Mesenchymal stem cell (in vitro differentiated cells and primary cell): ENCODE measurements at regions not wholly inside any gene's neighbourhood (a gene's known extent, or its start where the extent isn't known, plus 50 kb on each side); places are given as distances from the start of the nearest gene placed in this dataset.

Experiments used
- DNase-seq: peaks from one replicate; pipeline ENCODE4 v3.0.0-alpha.2; 2013
- H2AFZ ChIP-seq: one replicate; pipeline ENCODE4 v1.6.1; 2013; ENCODE audit warnings: low read depth, mild to moderate bottlenecking, control low read depth, inconsistent platforms, low read length, moderate library complexity
- H2AK5ac ChIP-seq: 2 replicates; pipeline ENCODE4 v1.6.1; 2013; ENCODE audit warnings: low read length, moderate library complexity, mild to moderate bottlenecking, inconsistent platforms; ENCODE audit not compliant: severe bottlenecking
- H2BK120ac ChIP-seq: one replicate; pipeline ENCODE4 v1.6.1; 2013; ENCODE audit warnings: low read depth, mild to moderate bottlenecking, inconsistent platforms, low read length, moderate library complexity
- H2BK12ac ChIP-seq, 2 experiments: one replicate each; pipeline ENCODE4 v1.6.1; 2013; ENCODE audit warnings: inconsistent platforms in 2 of 2, low read length in 2 of 2, mild to moderate bottlenecking in 2 of 2, moderate library complexity in 2 of 2, control low read depth in 1 of 2
- H2BK15ac ChIP-seq: one replicate; pipeline ENCODE4 v1.6.1; 2013; ENCODE audit warnings: mild to moderate bottlenecking, low read depth, inconsistent platforms; ENCODE audit not compliant: poor library complexity, severe bottlenecking
- H2BK5ac ChIP-seq: 2 replicates; pipeline ENCODE4 v1.6.1; 2013; ENCODE audit warnings: low read depth, mild to moderate bottlenecking, low read length, control low read depth, inconsistent platforms; ENCODE audit not compliant: poor library complexity, severe bottlenecking
- H3K14ac ChIP-seq, 2 experiments: one replicate each; pipeline ENCODE4 v1.6.1; 2013; ENCODE audit warnings: inconsistent platforms in 2 of 2, low read length in 2 of 2, control low read depth in 1 of 2, mild to moderate bottlenecking in 1 of 2, moderate library complexity in 1 of 2
- H3K18ac ChIP-seq, 2 experiments: one replicate each; pipeline ENCODE4 v1.6.1; 2013; ENCODE audit warnings: inconsistent platforms in 2 of 2, low read length in 2 of 2, control low read depth in 1 of 2, low read depth in 1 of 2, mild to moderate bottlenecking in 1 of 2
- H3K23ac ChIP-seq, 2 experiments: one replicate each; pipeline ENCODE4 v1.6.1; 2013; ENCODE audit warnings: inconsistent platforms in 2 of 2, low read length in 2 of 2, mild to moderate bottlenecking in 2 of 2, moderate library complexity in 2 of 2, control low read depth in 1 of 2
- H3K27ac ChIP-seq: 2 replicates; pipeline ENCODE4 v1.5.1; 2013; ENCODE audit warnings: mild to moderate bottlenecking, moderate library complexity, low read length, control low read depth, inconsistent platforms; ENCODE audit not compliant: poor library complexity, severe bottlenecking
- H3K27me3 ChIP-seq, 2 experiments: 2 replicates each; pipeline versions ENCODE4 v1.6.1 to v1.7.0; 2013; ENCODE audit warnings: low read length in 2 of 2, mild to moderate bottlenecking in 2 of 2, moderate library complexity in 2 of 2, control low read depth in 1 of 2, inconsistent platforms in 1 of 2; ENCODE audit not compliant: control insufficient read depth in 1 of 2, insufficient read depth in 1 of 2
- H3K36me3 ChIP-seq, 2 experiments: 2 replicates each; pipeline versions ENCODE4 v1.6.1 to v1.7.0; 2013; ENCODE audit warnings: low read length in 2 of 2, control low read depth in 1 of 2, inconsistent platforms in 1 of 2, low read depth in 1 of 2, mild to moderate bottlenecking in 1 of 2; ENCODE audit not compliant: insufficient read depth in 2 of 2, control insufficient read depth in 1 of 2
- H3K4ac ChIP-seq, 2 experiments: one replicate each; pipeline ENCODE4 v1.6.1; 2013; ENCODE audit warnings: inconsistent platforms in 2 of 2, low read length in 2 of 2, mild to moderate bottlenecking in 2 of 2, moderate library complexity in 2 of 2, control low read depth in 1 of 2, low read depth in 1 of 2
- H3K4me1 ChIP-seq: 2 replicates; pipeline ENCODE4 v1.6.1; 2013; ENCODE audit warnings: low read depth, low read length, control low read depth; ENCODE audit not compliant: control insufficient read depth, insufficient read depth
- H3K4me2 ChIP-seq: 2 replicates; pipeline ENCODE4 v1.6.1; 2013; ENCODE audit warnings: low read length, mild to moderate bottlenecking, inconsistent platforms; ENCODE audit not compliant: poor library complexity, severe bottlenecking
- H3K4me3 ChIP-seq, 2 experiments: 2 replicates each; pipeline versions ENCODE4 v1.5.1 to v1.7.0; 2013; ENCODE audit warnings: low read length in 2 of 2, mild to moderate bottlenecking in 2 of 2, control low read depth in 1 of 2, low read depth in 1 of 2; ENCODE audit not compliant: insufficient read depth in 1 of 2
- H3K79me1 ChIP-seq: replicated peaks from 2 replicates; pipeline ENCODE4 v1.6.1; 2013; ENCODE audit warnings: mild to moderate bottlenecking, control low read depth, low read length, inconsistent platforms; ENCODE audit not compliant: poor library complexity, severe bottlenecking
- H3K9ac ChIP-seq: 2 replicates; pipeline ENCODE4 v1.7.0; 2013; ENCODE audit warnings: mild to moderate bottlenecking, low read length, moderate library complexity
- H3K9me3 ChIP-seq: 2 replicates; pipeline ENCODE4 v1.7.0; 2013; ENCODE audit warnings: mild to moderate bottlenecking, low read length; ENCODE audit not compliant: control insufficient read depth
- H4K8ac ChIP-seq: one replicate; pipeline ENCODE4 v1.6.1; 2013; ENCODE audit warnings: inconsistent platforms, mild to moderate bottlenecking, low read length, moderate library complexity
- H4K91ac ChIP-seq: one replicate; pipeline ENCODE4 v1.6.1; 2013; ENCODE audit warnings: mild to moderate bottlenecking, low read length, inconsistent platforms
- WGBS: methylation state at CpG from one replicate; pipeline ENCODE4 v1.1.7; 2013; ENCODE audit warnings: mixed read lengths; 5-methylcytosine and 5-hydroxymethylcytosine counted together

GRCh38 chr14:45434221-45434620 lies 181.2 kb upstream of the MIS18BP1 start:
- no peak overlapping the region for H3K4ac ChIP-seq
- H2BK12ac ChIP-seq, result no peak overlapping the region
- H3K27me3 ChIP-seq, result no peaks in the 10 kb centered on the region
- H3K4me2 ChIP-seq, result no peak overlapping the region
- DNase-seq, result no peak
- H2AK5ac ChIP-seq, result no peak overlapping the region
- H2BK5ac ChIP-seq, result no peak overlapping the region
- no peak overlapping the region for H3K14ac ChIP-seq
- H3K79me1 ChIP-seq, result no peaks in the 10 kb centered on the region
- no peak overlapping the region for H3K18ac ChIP-seq
- H4K91ac ChIP-seq, result no peak overlapping the region
- H2BK15ac ChIP-seq, result no peak overlapping the region
- H3K4me3 ChIP-seq, result no peak overlapping the region
- H2BK120ac ChIP-seq, result no peak overlapping the region
- no peaks in the 10 kb centered on the region for H3K9me3 ChIP-seq
- no peak overlapping the region for H3K9ac ChIP-seq
- WGBS, result 50% methylated on average over 1 of the region's 1 CpG
- no peak overlapping the region for H4K8ac ChIP-seq
- no peaks in the 10 kb centered on the region for H3K36me3 ChIP-seq
- no peak overlapping the region for H3K27ac ChIP-seq
- no peak overlapping the region for H2AFZ ChIP-seq
- no peak overlapping the region for H3K23ac ChIP-seq
- H3K4me1 ChIP-seq, result no peaks in the 10 kb centered on the region

GRCh38 chr14:45426685-45427282 lies 173.8 kb upstream of the MIS18BP1 start:
- Histone ChIP-seq H4K8ac (no peak overlapping the region), H2BK12ac (no peak overlapping the region), H2AFZ (no peak overlapping the region), H3K79me1 (no peaks in the 10 kb centered on the region), H3K9me3 (no peaks in the 10 kb centered on the region), H2AK5ac (no peak overlapping the region), H3K4ac (no peak overlapping the region), H3K27me3 (no peaks in the 10 kb centered on the region), H4K91ac (no peak overlapping the region), H3K27ac (no peak overlapping the region), H3K4me3 (no peak overlapping the region), H3K9ac (no peak overlapping the region), H3K14ac (no peak overlapping the region), H3K23ac (no peak overlapping the region), H3K18ac (no peak overlapping the region), H2BK15ac (no peak overlapping the region), H2BK120ac (no peak overlapping the region), H3K4me2 (no peak overlapping the region), H3K36me3 (no peaks in the 10 kb centered on the region), H3K4me1 (no peaks in the 10 kb centered on the region), H2BK5ac (no peak overlapping the region)
- DNase-seq, result peak; percentile 63
- WGBS, result no CpG with 5 or more reads among the region's 2 CpGs

GRCh38 chr14:45406942-45407341 lies 153.9 kb upstream of the MIS18BP1 start:
- H4K8ac ChIP-seq, result no peak overlapping the region
- no peak overlapping the region for H3K18ac ChIP-seq
- no peak overlapping the region for H2BK5ac ChIP-seq

GRCh38 chr14:45400950-45401640 lies 148.1 kb upstream of the MIS18BP1 start:
- no peaks in the 10 kb centered on the region for H3K27me3 ChIP-seq
- no peak overlapping the region for H2AK5ac ChIP-seq
- no peak overlapping the region for H3K4me2 ChIP-seq
- no peak overlapping the region for H2AFZ ChIP-seq
- H2BK5ac ChIP-seq, result no peak overlapping the region
- no peak overlapping the region for H3K4ac ChIP-seq
- H2BK15ac ChIP-seq, result no peak overlapping the region
- no peak overlapping the region for H3K4me3 ChIP-seq
- no peaks in the 10 kb centered on the region for H3K36me3 ChIP-seq
- H3K23ac ChIP-seq, result no peak overlapping the region
- no peak overlapping the region for H3K14ac ChIP-seq
- H3K4me1 ChIP-seq, result no peaks in the 10 kb centered on the region
- H3K9me3 ChIP-seq, result no peaks in the 10 kb centered on the region
- H3K27ac ChIP-seq, result no peak overlapping the region
- DNase-seq, result no peak
- no peak overlapping the region for H4K8ac ChIP-seq
- H2BK120ac ChIP-seq, result no peak overlapping the region
- no peak overlapping the region for H3K18ac ChIP-seq
- no peaks in the 10 kb centered on the region for H3K79me1 ChIP-seq
- H2BK12ac ChIP-seq, result no peak overlapping the region
- 58% methylated on average over 3 of the region's 4 CpGs for WGBS
- no peak overlapping the region for H4K91ac ChIP-seq
- no peak overlapping the region for H3K9ac ChIP-seq

More at GRCh38 chr14:45406942-45407341, 153.9 kb upstream of the MIS18BP1 start:
- no peak for DNase-seq
- H2BK15ac ChIP-seq, result no peak overlapping the region
- no peak overlapping the region for H3K4ac ChIP-seq
- H3K27ac ChIP-seq, result no peak overlapping the region
- H2BK120ac ChIP-seq, result no peak overlapping the region
- no peak overlapping the region for H3K4me3 ChIP-seq
- H3K9ac ChIP-seq, result no peak overlapping the region
- no peak overlapping the region for H2BK12ac ChIP-seq
- no peaks in the 10 kb centered on the region for H3K79me1 ChIP-seq
- no peak overlapping the region for H4K91ac ChIP-seq
- no peaks in the 10 kb centered on the region for H3K36me3 ChIP-seq
- H3K4me2 ChIP-seq, result no peak overlapping the region
- H2AK5ac ChIP-seq, result no peak overlapping the region
- 85% methylated on average over 2 of the region's 2 CpGs for WGBS
- H3K23ac ChIP-seq, result no peak overlapping the region
- H3K4me1 ChIP-seq, result no peaks in the 10 kb centered on the region
- no peak overlapping the region for H3K14ac ChIP-seq
- no peaks in the 10 kb centered on the region for H3K27me3 ChIP-seq
- no peak overlapping the region for H2AFZ ChIP-seq
- H3K9me3 ChIP-seq, result peaks cover 17% of the 10 kb centered on the region
